Peyer's patch (tissue), 4 donors: ENCODE measurements at regions not wholly inside any gene's neighbourhood (a gene's known extent, or its start where the extent isn't known, plus 50 kb on each side); places are given as distances from the start of the nearest gene placed in this dataset.

Experiments
- POLR2A ChIP-seq, 2 donors: fragments of 450-650 bp; IDR thresholded peaks; one replicate each; pipeline ENCODE4 v1.5.1; 2017; ENCODE audit warnings: antibody characterized with exemption in 2 of 2, mild to moderate bottlenecking in 2 of 2, moderate library complexity in 2 of 2
- TF ChIP-seq, protein P1 (sequence below), 6 experiments: fragments of 450-650 bp in 4 of 6; fragments of 200-600 bp in 2 of 6; sonication (generic) in 1 of 6; IDR thresholded peaks; one replicate each; pipeline ENCODE4 v1.5.1; 2017 to 2019; ENCODE audit warnings: antibody characterized with exemption in 6 of 6, mild to moderate bottlenecking in 3 of 6, moderate library complexity in 1 of 6

DNA sequence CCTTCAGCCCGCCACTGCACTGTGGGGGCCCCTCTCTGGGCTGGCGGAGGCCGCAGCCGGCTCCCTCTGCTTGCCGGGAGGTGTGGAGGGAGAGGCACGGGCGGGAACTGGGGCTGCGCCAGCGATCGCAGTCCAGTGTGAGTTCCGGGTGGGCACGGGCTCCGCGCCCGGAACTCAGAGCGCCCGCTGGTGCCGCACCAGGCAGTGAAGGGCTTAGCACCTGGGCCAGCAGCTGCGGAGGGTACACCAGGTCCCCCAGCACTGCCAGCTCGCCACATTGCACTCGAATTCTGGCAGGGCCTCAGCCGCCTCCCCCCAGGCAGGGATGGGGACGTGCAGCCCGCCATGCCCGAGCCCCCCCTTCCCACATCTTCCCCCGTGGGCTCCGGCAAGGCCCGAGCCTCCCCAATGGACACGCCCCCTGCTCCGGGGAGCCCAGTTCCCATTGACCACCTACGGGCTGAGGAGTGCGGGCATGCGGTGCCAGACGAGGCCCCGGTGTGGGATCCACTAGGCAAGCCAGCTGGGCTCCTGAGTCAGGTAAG is 135.9 kb upstream of the RFC3 start:
- TF ChIP-seq, protein P1, sequence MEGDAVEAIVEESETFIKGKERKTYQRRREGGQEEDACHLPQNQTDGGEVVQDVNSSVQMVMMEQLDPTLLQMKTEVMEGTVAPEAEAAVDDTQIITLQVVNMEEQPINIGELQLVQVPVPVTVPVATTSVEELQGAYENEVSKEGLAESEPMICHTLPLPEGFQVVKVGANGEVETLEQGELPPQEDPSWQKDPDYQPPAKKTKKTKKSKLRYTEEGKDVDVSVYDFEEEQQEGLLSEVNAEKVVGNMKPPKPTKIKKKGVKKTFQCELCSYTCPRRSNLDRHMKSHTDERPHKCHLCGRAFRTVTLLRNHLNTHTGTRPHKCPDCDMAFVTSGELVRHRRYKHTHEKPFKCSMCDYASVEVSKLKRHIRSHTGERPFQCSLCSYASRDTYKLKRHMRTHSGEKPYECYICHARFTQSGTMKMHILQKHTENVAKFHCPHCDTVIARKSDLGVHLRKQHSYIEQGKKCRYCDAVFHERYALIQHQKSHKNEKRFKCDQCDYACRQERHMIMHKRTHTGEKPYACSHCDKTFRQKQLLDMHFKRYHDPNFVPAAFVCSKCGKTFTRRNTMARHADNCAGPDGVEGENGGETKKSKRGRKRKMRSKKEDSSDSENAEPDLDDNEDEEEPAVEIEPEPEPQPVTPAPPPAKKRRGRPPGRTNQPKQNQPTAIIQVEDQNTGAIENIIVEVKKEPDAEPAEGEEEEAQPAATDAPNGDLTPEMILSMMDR (IDR thresholded peaks at IDR 0.05) = no peak
- TF ChIP-seq POLR2A (IDR thresholded peaks at IDR 0.05) = no peak
